H1 (cell line): ENCODE measurements at regions not wholly inside any gene's neighbourhood (a gene's known extent, or its start where the extent isn't known, plus 50 kb on each side); places are given as distances from the start of the nearest gene placed in this dataset.

Source experiments
- CBX5 ChIP-seq: fragments of 300-800, 300-1000 bp; sonication (generic); IDR thresholded peaks from 2 replicates; pipeline ENCODE4 v1.7.1; 2016; ENCODE audit warnings: antibody characterized with exemption, low read length, low read depth
- RNF2 ChIP-seq: fragments of 200-900, 300-1000 bp; sonication (generic); IDR thresholded peaks from 2 replicates; pipeline ENCODE4 v1.7.1; 2016; ENCODE audit warnings: borderline replicate concordance, low read depth, mild to moderate bottlenecking, antibody characterized with exemption, low read length; ENCODE audit not compliant: poor library complexity, severe bottlenecking; ENCODE audit errors: missing control alignments

DNA sequence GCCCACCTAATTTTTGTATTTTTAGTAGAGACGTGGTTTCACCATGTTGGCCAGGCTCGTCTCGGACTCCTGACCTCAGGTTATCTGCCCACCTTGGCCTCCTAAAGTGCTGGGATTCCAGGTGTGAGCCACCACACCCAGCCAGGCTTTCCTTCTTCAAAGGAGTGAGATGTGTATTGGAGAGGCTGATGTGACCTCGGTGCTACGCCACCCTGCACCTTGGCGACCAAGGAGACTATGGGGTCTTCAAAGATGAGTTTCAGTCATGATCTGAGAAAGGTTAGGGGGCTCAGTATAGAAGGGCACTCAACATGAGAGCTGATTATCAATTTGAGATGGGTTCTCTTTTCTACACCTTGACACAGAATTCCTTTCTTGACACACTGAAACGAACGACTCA lies 284.2 kb upstream of the WWC1 start (continued):
- TF ChIP-seq RNF2 (no peak), CBX5 (no peak)
- TF ChIP-seq, all 59 proteins: peak for 0
